Large intestine (tissue), 3 donors: ENCODE measurements at regions not wholly inside any gene's neighbourhood (a gene's known extent, or its start where the extent isn't known, plus 50 kb on each side); places are given as distances from the start of the nearest gene placed in this dataset.

ENCODE experiments used
- DNase-seq, 2 donors: peaks; one replicate each; pipeline versions ENCODE4 v3.0.0 to v3.0.0-alpha.2; 2013
- H3K27ac ChIP-seq: one replicate; pipeline ENCODE4 v1.5.1; 2013; ENCODE audit warnings: low read length
- H3K27me3 ChIP-seq: 2 replicates; pipeline ENCODE4 v1.6.1; 2013; ENCODE audit warnings: low read length; ENCODE audit not compliant: control insufficient read depth, insufficient read depth
- H3K36me3 ChIP-seq: 2 replicates; pipeline ENCODE4 v1.6.1; 2013; ENCODE audit warnings: low read length; ENCODE audit not compliant: control insufficient read depth, insufficient read depth
- H3K4me1 ChIP-seq: one replicate; pipeline ENCODE4 v1.6.1; 2013; ENCODE audit warnings: low read length; ENCODE audit not compliant: control insufficient read depth, insufficient read depth
- H3K4me3 ChIP-seq: one replicate; pipeline ENCODE4 v1.5.1; 2013; ENCODE audit warnings: low read length
- H3K9me3 ChIP-seq: one replicate; pipeline ENCODE4 v1.6.1; 2013; ENCODE audit warnings: mild to moderate bottlenecking, low read depth, low read length, moderate library complexity; ENCODE audit not compliant: control insufficient read depth
- WGBS: methylation state at CpG from one replicate; pipeline ENCODE4 v1.1.5; 2013; ENCODE audit warnings: low lambda C conversion rate; ENCODE audit not compliant: insufficient coverage; 5-methylcytosine and 5-hydroxymethylcytosine counted together

- peak; percentile 12 to 63 for DNase-seq
- Histone ChIP-seq H3K4me3 (no peak overlapping the region), H3K27me3 (no peaks in the 10 kb centered on the region), H3K27ac (peak overlapping the region; percentile 64), H3K4me1 (peaks cover 12% of the 10 kb centered on the region), H3K36me3 (no peaks in the 10 kb centered on the region), H3K9me3 (no peaks in the 10 kb centered on the region)
- WGBS, result no CpG with 5 or more reads among the region's 2 CpGs
These were observed 194.2 kb downstream of the MAD2L1 start for GRCh38 chr4:119872371-119873016.

GRCh38 chr4:119870856-119871255, 195.8 kb downstream of the MAD2L1 start:
- Histone ChIP-seq H3K36me3 (no peaks in the 10 kb centered on the region), H3K4me1 (peaks cover 12% of the 10 kb centered on the region), H3K4me3 (no peak overlapping the region), H3K27ac (no peak overlapping the region), H3K27me3 (no peaks in the 10 kb centered on the region), H3K9me3 (no peaks in the 10 kb centered on the region)
- DNase-seq, result no peak
- no CpG with 5 or more reads among the region's 1 CpG for WGBS

- Histone ChIP-seq H3K36me3 (no peaks in the 10 kb centered on the region), H3K27me3 (no peaks in the 10 kb centered on the region), H3K27ac (no peak overlapping the region), H3K4me3 (no peak overlapping the region), H3K9me3 (no peaks in the 10 kb centered on the region), H3K4me1 (peaks cover 9% of the 10 kb centered on the region)
- DNase-seq, result no peak
These were observed 200.9 kb downstream of the MAD2L1 start for GRCh38 chr4:119865789-119866188.

- H3K4me3 ChIP-seq, result no peak overlapping the region
- DNase-seq, result no peak
- peaks cover 9% of the 10 kb centered on the region for H3K4me1 ChIP-seq
- no peaks in the 10 kb centered on the region for H3K36me3 ChIP-seq
- no peaks in the 10 kb centered on the region for H3K9me3 ChIP-seq
- no peak overlapping the region for H3K27ac ChIP-seq
- H3K27me3 ChIP-seq, result no peaks in the 10 kb centered on the region
These were observed 201.3 kb downstream of the MAD2L1 start for GRCh38 chr4:119865389-119865788.

GRCh38 chr4:119861731-119862130, 204.9 kb downstream of the MAD2L1 start:
- no CpG with 5 or more reads among the region's 3 CpGs for WGBS
- Histone ChIP-seq H3K4me3 (no peak overlapping the region), H3K9me3 (no peaks in the 10 kb centered on the region), H3K27me3 (no peaks in the 10 kb centered on the region), H3K27ac (peak overlapping the region; percentile 46), H3K36me3 (no peaks in the 10 kb centered on the region), H3K4me1 (peaks cover 9% of the 10 kb centered on the region)
- DNase-seq, result peak; percentile 7 to 21

GRCh38 chr4:119858176-119858575, 208.5 kb downstream of the MAD2L1 start:
- Histone ChIP-seq H3K27ac (no peak overlapping the region), H3K27me3 (no peaks in the 10 kb centered on the region), H3K36me3 (no peaks in the 10 kb centered on the region), H3K4me1 (peaks cover 9% of the 10 kb centered on the region), H3K9me3 (no peaks in the 10 kb centered on the region), H3K4me3 (no peak overlapping the region)
- no peak for DNase-seq

- Histone ChIP-seq H3K4me1 (no peaks in the 10 kb centered on the region), H3K27me3 (no peaks in the 10 kb centered on the region), H3K36me3 (no peaks in the 10 kb centered on the region), H3K4me3 (no peak overlapping the region), H3K9me3 (no peaks in the 10 kb centered on the region), H3K27ac (no peak overlapping the region)
- DNase-seq, result no peak
- WGBS, result 14% methylated on average over 1 of the region's 1 CpG
These were observed 212.3 kb downstream of the MAD2L1 start for GRCh38 chr4:119854364-119854763.

- H3K27ac ChIP-seq, result no peak overlapping the region
- no CpG with 5 or more reads among the region's 2 CpGs for WGBS
- no peak for DNase-seq
- no peaks in the 10 kb centered on the region for H3K27me3 ChIP-seq
- H3K4me1 ChIP-seq, result no peaks in the 10 kb centered on the region
- no peaks in the 10 kb centered on the region for H3K36me3 ChIP-seq
- H3K9me3 ChIP-seq, result no peaks in the 10 kb centered on the region
- no peak overlapping the region for H3K4me3 ChIP-seq
These were observed 215.0 kb downstream of the MAD2L1 start for GRCh38 chr4:119851649-119852048.

GRCh38 chr4:119841361-119841760, 212.8 kb upstream of the PDE5A start:
- Histone ChIP-seq H3K27me3 (no peaks in the 10 kb centered on the region), H3K4me1 (no peaks in the 10 kb centered on the region), H3K9me3 (no peaks in the 10 kb centered on the region), H3K4me3 (no peak overlapping the region), H3K36me3 (no peaks in the 10 kb centered on the region), H3K27ac (no peak overlapping the region)
- no peak for DNase-seq

- Histone ChIP-seq H3K9me3 (no peaks in the 10 kb centered on the region), H3K27ac (no peak overlapping the region), H3K36me3 (no peaks in the 10 kb centered on the region), H3K4me1 (no peaks in the 10 kb centered on the region), H3K4me3 (no peak overlapping the region), H3K27me3 (no peaks in the 10 kb centered on the region)
- DNase-seq, result peak in 1 of 2 donors; percentile 1
- WGBS, result 38% methylated on average over 1 of the region's 1 CpG
These were observed 207.0 kb upstream of the PDE5A start for GRCh38 chr4:119835613-119835910.

- no peaks in the 10 kb centered on the region for H3K36me3 ChIP-seq
- H3K4me3 ChIP-seq, result no peak overlapping the region
- H3K27me3 ChIP-seq, result no peaks in the 10 kb centered on the region
- no peaks in the 10 kb centered on the region for H3K9me3 ChIP-seq
- no peaks in the 10 kb centered on the region for H3K4me1 ChIP-seq
- WGBS, result no CpG with 5 or more reads among the region's 3 CpGs
- H3K27ac ChIP-seq, result no peak overlapping the region
- peak in 1 of 2 donors; percentile 4 for DNase-seq
These were observed 206.5 kb upstream of the PDE5A start for GRCh38 chr4:119834906-119835612.
